ENCODE measurements at regions not wholly inside any gene's neighbourhood (a gene's known extent, or its start where the extent isn't known, plus 50 kb on each side); places are given as distances from the start of the nearest gene placed in this dataset.
A peak's percentile ranks its signal among the peaks of the same experiment; 100 is the strongest.

GRCh38 chr7:49376817-49377375 lies 396.5 kb upstream of the VWC2 start:
- no peak for DNase-seq (ENCODE audit: low read depth)

DNA sequence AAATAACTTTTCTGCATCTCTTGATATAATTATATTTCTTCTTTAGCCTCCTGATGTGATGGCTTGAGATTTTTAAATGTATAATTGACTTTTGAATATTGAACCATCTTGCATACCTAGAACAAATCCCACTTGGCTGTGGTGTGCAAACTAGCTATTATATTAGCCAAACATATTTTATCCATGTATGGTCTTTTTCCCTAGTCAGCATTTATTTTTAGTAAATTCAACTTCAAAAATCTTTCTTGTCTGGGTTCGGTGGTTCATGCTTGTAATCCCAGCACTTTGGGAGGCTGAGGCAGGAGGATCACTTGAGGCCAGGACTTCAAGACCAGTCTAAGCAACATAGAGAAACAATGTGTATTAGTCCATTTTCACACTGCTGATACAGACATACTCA lies 386.6 kb upstream of the VWC2 start:
- no peak for DNase-seq (ENCODE audit: low read depth)

DNA sequence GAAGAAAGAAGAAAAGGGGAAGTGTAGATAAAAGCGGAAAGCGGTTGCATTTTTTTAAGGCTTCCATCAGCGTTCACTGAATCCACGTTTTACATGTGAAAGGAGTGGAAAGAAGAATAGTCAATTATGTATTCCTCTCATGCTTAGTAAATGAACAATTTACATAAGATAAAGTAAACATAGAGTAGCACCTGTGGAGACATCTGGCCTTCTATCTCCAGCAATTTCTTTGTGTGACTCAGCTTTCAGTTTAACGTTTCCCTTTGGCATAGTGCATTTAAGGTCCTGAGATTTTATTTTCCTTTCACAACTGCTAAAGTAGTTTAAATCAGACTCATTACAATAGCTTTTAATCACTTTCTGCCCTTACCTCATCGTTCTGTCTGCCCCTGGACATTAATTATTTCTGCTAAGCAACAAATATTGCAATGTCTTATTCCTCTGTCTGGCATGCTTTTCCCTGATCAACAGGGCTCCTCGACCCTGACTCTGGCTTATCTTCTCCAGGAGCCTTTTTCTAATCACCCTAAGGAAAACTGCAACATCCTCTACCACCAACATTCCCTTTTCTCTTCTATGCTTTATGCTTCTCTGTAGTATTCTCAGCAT lies 383.5 kb upstream of the VWC2 start:
- no peak for DNase-seq (ENCODE audit: low read depth)

GRCh38 chr7:49396229-49396628 lies 377.2 kb upstream of the VWC2 start:
- DNase-seq (ENCODE audit: low read depth): no peak

- DNase-seq (ENCODE audit: low read depth): no peak
Observed at GRCh38 chr7:49397750-49398149, 375.7 kb upstream of the VWC2 start.

DNA sequence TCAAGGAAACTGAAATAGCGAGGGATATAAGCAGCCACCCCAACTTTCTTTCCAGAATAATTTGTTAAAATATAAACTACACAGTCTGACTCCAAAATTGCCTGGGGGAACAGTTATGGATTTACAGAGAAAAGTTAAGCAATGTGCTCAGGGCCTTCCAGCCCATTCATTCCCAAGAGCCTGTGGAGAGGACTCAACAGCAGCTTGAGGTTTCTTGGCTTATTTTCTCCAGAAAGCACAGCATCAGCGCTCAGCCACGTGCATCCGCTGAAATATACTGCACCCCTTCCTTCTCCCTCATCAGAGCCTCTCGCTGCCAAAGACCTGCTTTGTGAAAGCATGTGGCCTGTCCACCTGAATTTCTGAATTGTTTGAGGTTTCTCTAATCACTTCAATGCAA lies 375.2 kb upstream of the VWC2 start:
- no peak for DNase-seq (ENCODE audit: low read depth)

GRCh38 chr7:49398746-49399145 lies 374.7 kb upstream of the VWC2 start:
- DNase-seq (ENCODE audit: low read depth): peak; percentile 67

- DNase-seq (ENCODE audit: low read depth): no peak
Observed at GRCh38 chr7:49400891-49401550, 372.4 kb upstream of the VWC2 start.

- no peak for DNase-seq (ENCODE audit: low read depth)
Observed at GRCh38 chr7:49403844-49404243, 369.6 kb upstream of the VWC2 start.

DNA sequence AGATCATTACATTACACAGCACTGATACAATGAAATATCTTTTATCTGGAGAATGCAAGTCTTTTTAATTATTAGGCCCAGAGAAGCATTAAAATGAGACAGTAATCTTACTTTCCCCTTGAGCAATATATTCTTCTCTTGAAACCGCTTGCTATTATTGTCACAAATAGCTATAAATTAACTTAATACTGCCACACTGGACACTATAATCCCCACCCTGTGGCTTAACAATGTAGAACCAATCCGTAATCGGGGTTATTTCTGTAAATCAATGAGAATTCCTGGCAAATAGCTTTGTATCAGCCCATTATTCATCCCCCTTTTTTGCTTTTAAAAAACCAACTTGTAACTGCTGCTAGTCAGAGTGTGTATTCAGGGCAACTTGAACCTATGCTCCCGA lies 366.2 kb upstream of the VWC2 start:
- no peak for DNase-seq (ENCODE audit: low read depth)

- no peak for DNase-seq (ENCODE audit: low read depth)
Observed at GRCh38 chr7:49417034-49417433, 356.4 kb upstream of the VWC2 start.

GRCh38 chr7:49418963-49419362 lies 354.5 kb upstream of the VWC2 start:
- no peak for DNase-seq (ENCODE audit: low read depth)

DNA sequence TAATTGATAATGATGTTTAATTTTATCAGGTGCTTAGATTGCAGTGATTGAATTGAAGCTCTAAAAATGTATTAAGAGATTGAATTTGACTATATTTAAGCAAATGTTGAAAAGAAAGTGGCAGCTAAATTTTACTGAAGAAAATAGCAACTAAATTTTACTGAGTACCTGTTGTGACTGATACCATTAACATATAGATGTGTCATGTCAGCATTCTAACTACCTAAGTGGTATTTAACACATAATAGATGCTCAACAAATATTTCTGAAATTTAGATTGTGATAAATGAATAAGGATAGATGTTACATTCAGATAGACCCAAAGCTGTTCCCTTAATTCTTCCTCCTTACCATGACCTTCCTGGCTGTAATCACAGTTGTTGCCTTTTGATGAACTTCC lies 350.9 kb upstream of the VWC2 start:
- DNase-seq (ENCODE audit: low read depth): no peak

DNA sequence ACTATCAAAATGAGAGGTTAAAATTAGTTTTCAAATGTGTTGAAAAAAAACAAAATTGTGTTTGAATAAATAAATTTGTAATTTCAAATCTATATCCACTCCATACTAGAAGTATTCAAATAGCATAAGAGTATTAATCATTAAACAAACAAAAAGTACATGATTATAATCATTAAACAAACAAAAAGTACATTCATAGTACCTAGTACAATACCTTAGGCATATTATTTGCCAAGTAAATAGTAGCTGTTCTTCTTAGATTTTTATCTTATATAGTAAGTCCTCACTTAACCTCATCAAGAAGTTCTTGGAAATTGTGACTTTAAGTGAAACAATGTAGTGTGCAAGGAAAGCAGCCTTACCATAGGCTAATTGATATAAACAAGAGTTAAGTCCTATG lies 349.3 kb upstream of the VWC2 start:
- no peak for DNase-seq (ENCODE audit: low read depth)

GRCh38 chr7:49425277-49425818 lies 348.1 kb upstream of the VWC2 start:
- no peak for DNase-seq (ENCODE audit: low read depth)

DNA sequence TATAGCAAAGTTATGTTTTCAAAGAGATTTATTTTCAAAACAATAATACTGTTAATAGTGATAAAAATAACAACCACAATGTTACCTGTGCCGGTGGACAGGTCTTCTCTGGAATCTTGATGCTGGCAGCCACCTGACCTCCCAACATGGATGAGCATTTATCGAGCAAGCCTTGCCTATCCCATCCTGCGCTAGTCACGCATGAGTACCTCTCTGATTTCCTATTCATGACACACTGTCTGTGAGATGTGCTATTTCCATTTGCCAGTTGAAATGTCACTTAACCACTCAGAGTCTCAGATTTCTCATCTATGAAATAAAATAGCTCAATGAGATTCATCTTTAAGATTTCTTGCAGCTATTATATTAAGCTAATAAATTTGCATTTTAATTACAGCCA lies 341.2 kb upstream of the VWC2 start:
- no peak for DNase-seq (ENCODE audit: low read depth)

- DNase-seq (ENCODE audit: low read depth): no peak
Observed at GRCh38 chr7:49433794-49434193, 339.6 kb upstream of the VWC2 start.

- DNase-seq (ENCODE audit: low read depth): no peak
Observed at GRCh38 chr7:49434846-49435245, 338.6 kb upstream of the VWC2 start.

GRCh38 chr7:49438281-49438680 lies 335.2 kb upstream of the VWC2 start:
- no peak for DNase-seq (ENCODE audit: low read depth)

DNA sequence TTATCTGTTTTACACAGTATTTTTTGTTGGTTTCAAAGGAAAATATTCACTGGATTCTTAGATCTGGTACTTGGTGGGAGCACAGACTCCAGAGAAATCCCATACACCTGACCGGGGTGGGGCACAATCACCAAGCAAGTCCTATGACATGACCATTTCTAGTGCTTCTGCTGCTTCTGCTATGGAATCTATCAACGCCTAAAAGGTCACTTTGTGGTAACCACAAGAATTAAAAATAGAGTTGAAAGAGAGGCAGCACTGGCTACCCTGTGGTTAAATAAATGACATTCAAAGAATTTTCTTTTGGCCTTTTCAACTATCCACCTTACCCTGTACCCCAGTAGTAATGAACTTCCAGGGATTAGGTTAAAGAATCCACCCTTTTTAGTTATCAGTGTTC lies 329.9 kb upstream of the VWC2 start:
- no peak for DNase-seq (ENCODE audit: low read depth)

GRCh38 chr7:49453486-49453885 lies 320.0 kb upstream of the VWC2 start:
- no peak for DNase-seq (ENCODE audit: low read depth)

- DNase-seq (ENCODE audit: low read depth): no peak
Observed at GRCh38 chr7:49479441-49479840, 294.0 kb upstream of the VWC2 start.

GRCh38 chr7:49479936-49480544 lies 293.4 kb upstream of the VWC2 start:
- no peak for DNase-seq (ENCODE audit: low read depth)
